ENCODE measurements at regions not wholly inside any gene's neighbourhood (a gene's known extent, or its start where the extent isn't known, plus 50 kb on each side); places are given as distances from the start of the nearest gene placed in this dataset.
"Not testable (repeated sequence)": the region's sequence is repeated elsewhere in the genome, so short reads cannot be mapped to it uniquely, and the experiment has no call there.

- no peak overlapping the region for H3K4me3 ChIP-seq (ENCODE audit: low read depth in 1 of 3, low read length in 3 of 3)
- no peaks in the 10 kb centered on the region for H3K4me1 ChIP-seq (ENCODE audit: control insufficient read depth in 3 of 3, insufficient read depth in 2 of 3, low read depth in 1 of 3, low read length in 2 of 3)
- no peaks in the 10 kb centered on the region for H3K9me3 ChIP-seq (ENCODE audit: control insufficient read depth in 2 of 2, insufficient read depth in 1 of 2, low read depth in 1 of 2, low read length in 1 of 2)
- H3K36me3 ChIP-seq (ENCODE audit: control insufficient read depth in 3 of 3, insufficient read depth in 2 of 3, low read depth in 1 of 3, low read length in 3 of 3) = no peaks in the 10 kb centered on the region
- H3K27ac ChIP-seq (ENCODE audit: low read depth in 1 of 3, low read length in 2 of 3) = no peak overlapping the region
- no peak for DNase-seq
- 42 to 63% (median 53%) methylated on average over 1 of the region's 1 CpG for WGBS, 3 donors
- H3K27me3 ChIP-seq (ENCODE audit: control insufficient read depth in 3 of 3, insufficient read depth in 3 of 3, low read length in 3 of 3) = no peaks in the 10 kb centered on the region
- no peak for FAIRE-seq
Observed at GRCh38 chrX:122622795-122623194, 561.3 kb upstream of the GRIA3 start.

GRCh38 chrX:122625239-122625638 lies 558.8 kb upstream of the GRIA3 start:
- no peaks in the 10 kb centered on the region for H3K36me3 ChIP-seq (ENCODE audit: control insufficient read depth in 3 of 3, insufficient read depth in 2 of 3, low read depth in 1 of 3, low read length in 3 of 3)

GRCh38 chrX:122625821-122626220 lies 558.3 kb upstream of the GRIA3 start:
- WGBS, 3 donors = 48 to 64% (median 53%) methylated on average over 3 of the region's 3 CpGs
- H3K27me3 ChIP-seq (ENCODE audit: control insufficient read depth in 3 of 3, insufficient read depth in 3 of 3, low read length in 3 of 3) = no peaks in the 10 kb centered on the region
- no peak for DNase-seq
- no peaks in the 10 kb centered on the region for H3K36me3 ChIP-seq (ENCODE audit: control insufficient read depth in 3 of 3, insufficient read depth in 2 of 3, low read depth in 1 of 3, low read length in 3 of 3)
- H3K9me3 ChIP-seq (ENCODE audit: control insufficient read depth in 2 of 2, insufficient read depth in 1 of 2, low read depth in 1 of 2, low read length in 1 of 2) = no peaks in the 10 kb centered on the region
- no peak overlapping the region for H3K4me3 ChIP-seq (ENCODE audit: low read depth in 1 of 3, low read length in 3 of 3)
- FAIRE-seq = no peak
- no peaks in the 10 kb centered on the region for H3K4me1 ChIP-seq (ENCODE audit: control insufficient read depth in 3 of 3, insufficient read depth in 2 of 3, low read depth in 1 of 3, low read length in 2 of 3)
- H3K27ac ChIP-seq (ENCODE audit: low read depth in 1 of 3, low read length in 2 of 3) = no peak overlapping the region

More at GRCh38 chrX:122625239-122625638, 558.8 kb upstream of the GRIA3 start:
- H3K9me3 ChIP-seq (ENCODE audit: control insufficient read depth in 2 of 2, insufficient read depth in 1 of 2, low read depth in 1 of 2, low read length in 1 of 2) = no peaks in the 10 kb centered on the region
- no peaks in the 10 kb centered on the region for H3K27me3 ChIP-seq (ENCODE audit: control insufficient read depth in 3 of 3, insufficient read depth in 3 of 3, low read length in 3 of 3)
- no peaks in the 10 kb centered on the region for H3K4me1 ChIP-seq (ENCODE audit: control insufficient read depth in 3 of 3, insufficient read depth in 2 of 3, low read depth in 1 of 3, low read length in 2 of 3)
- no peak for FAIRE-seq
- WGBS, 3 donors = 57 to 82% (median 78%) methylated on average over 2 of the region's 2 CpGs
- H3K27ac ChIP-seq (ENCODE audit: low read depth in 1 of 3, low read length in 2 of 3) = no peak overlapping the region
- DNase-seq = no peak
- no peak overlapping the region for H3K4me3 ChIP-seq (ENCODE audit: low read depth in 1 of 3, low read length in 3 of 3)

- Histone ChIP-seq H3K4me1 (ENCODE audit: control insufficient read depth in 3 of 3, insufficient read depth in 2 of 3, low read depth in 1 of 3, low read length in 2 of 3) (no peaks in the 10 kb centered on the region), H3K27me3 (ENCODE audit: control insufficient read depth in 3 of 3, insufficient read depth in 3 of 3, low read length in 3 of 3) (no peaks in the 10 kb centered on the region), H3K9me3 (ENCODE audit: control insufficient read depth in 2 of 2, insufficient read depth in 1 of 2, low read depth in 1 of 2, low read length in 1 of 2) (no peaks in the 10 kb centered on the region), H3K36me3 (ENCODE audit: control insufficient read depth in 3 of 3, insufficient read depth in 2 of 3, low read depth in 1 of 3, low read length in 3 of 3) (no peaks in the 10 kb centered on the region), H3K27ac (ENCODE audit: low read depth in 1 of 3, low read length in 2 of 3) (no peak overlapping the region), H3K4me3 (ENCODE audit: low read depth in 1 of 3, low read length in 3 of 3) (no peak overlapping the region)
- no peak for DNase-seq
- no peak for FAIRE-seq
- 24 to 58% (median 43%) methylated on average over 1 of the region's 1 CpG for WGBS, 3 donors
Observed at GRCh38 chrX:122626871-122627270, 557.2 kb upstream of the GRIA3 start.

- Histone ChIP-seq H3K4me1 (ENCODE audit: control insufficient read depth in 3 of 3, insufficient read depth in 2 of 3, low read depth in 1 of 3, low read length in 2 of 3) (no peaks in the 10 kb centered on the region), H3K27me3 (ENCODE audit: control insufficient read depth in 3 of 3, insufficient read depth in 3 of 3, low read length in 3 of 3) (no peaks in the 10 kb centered on the region), H3K9me3 (ENCODE audit: control insufficient read depth in 2 of 2, insufficient read depth in 1 of 2, low read depth in 1 of 2, low read length in 1 of 2) (peaks cover 0 to 2% of the 10 kb centered on the region in 2 donors), H3K27ac (ENCODE audit: low read depth in 1 of 3, low read length in 2 of 3) (no peak overlapping the region), H3K4me3 (ENCODE audit: low read depth in 1 of 3, low read length in 3 of 3) (no peak overlapping the region), H3K36me3 (ENCODE audit: control insufficient read depth in 3 of 3, insufficient read depth in 2 of 3, low read depth in 1 of 3, low read length in 3 of 3) (no peaks in the 10 kb centered on the region)
- FAIRE-seq (no peak), DNase-seq (no peak)
- WGBS, 3 donors = 56 to 75% (median 56%) methylated on average over 2 of the region's 2 CpGs
Observed at GRCh38 chrX:122641136-122641535, 542.9 kb upstream of the GRIA3 start.

- Histone ChIP-seq H3K36me3 (ENCODE audit: control insufficient read depth in 3 of 3, insufficient read depth in 2 of 3, low read depth in 1 of 3, low read length in 3 of 3) (no peaks in the 10 kb centered on the region), H3K27me3 (ENCODE audit: control insufficient read depth in 3 of 3, insufficient read depth in 3 of 3, low read length in 3 of 3) (no peaks in the 10 kb centered on the region), H3K4me1 (ENCODE audit: control insufficient read depth in 3 of 3, insufficient read depth in 2 of 3, low read depth in 1 of 3, low read length in 2 of 3) (no peaks in the 10 kb centered on the region), H3K27ac (ENCODE audit: low read depth in 1 of 3, low read length in 2 of 3) (no peak overlapping the region), H3K9me3 (ENCODE audit: control insufficient read depth in 2 of 2, insufficient read depth in 1 of 2, low read depth in 1 of 2, low read length in 1 of 2) (no peaks in the 10 kb centered on the region), H3K4me3 (ENCODE audit: low read depth in 1 of 3, low read length in 3 of 3) (no peak overlapping the region)
- DNase-seq = no peak
- FAIRE-seq = no peak
- WGBS, 3 donors = 53 to 77% (median 53%) methylated on average over 4 of the region's 4 CpGs
Observed at GRCh38 chrX:122641826-122642225, 542.3 kb upstream of the GRIA3 start.

GRCh38 chrX:122655256-122655655 lies 528.8 kb upstream of the GRIA3 start:
- not testable (repeated sequence) for FAIRE-seq; H3K4me3 ChIP-seq (ENCODE audit: low read depth in 1 of 3, low read length in 3 of 3); H3K4me1 ChIP-seq (ENCODE audit: control insufficient read depth in 3 of 3, insufficient read depth in 2 of 3, low read depth in 1 of 3, low read length in 2 of 3); H3K36me3 ChIP-seq (ENCODE audit: control insufficient read depth in 3 of 3, insufficient read depth in 2 of 3, low read depth in 1 of 3, low read length in 3 of 3); H3K27me3 ChIP-seq (ENCODE audit: control insufficient read depth in 3 of 3, insufficient read depth in 3 of 3, low read length in 3 of 3); DNase-seq; H3K9me3 ChIP-seq (ENCODE audit: control insufficient read depth in 2 of 2, insufficient read depth in 1 of 2, low read depth in 1 of 2, low read length in 1 of 2); H3K27ac ChIP-seq (ENCODE audit: low read depth in 1 of 3, low read length in 2 of 3)
- WGBS, 3 donors = 81 to 92% (median 85%) methylated on average over 15 to 16 of the region's 16 CpGs

- FAIRE-seq = no peak
- Histone ChIP-seq H3K36me3 (ENCODE audit: control insufficient read depth in 3 of 3, insufficient read depth in 2 of 3, low read depth in 1 of 3, low read length in 3 of 3) (no peaks in the 10 kb centered on the region), H3K27me3 (ENCODE audit: control insufficient read depth in 3 of 3, insufficient read depth in 3 of 3, low read length in 3 of 3) (no peaks in the 10 kb centered on the region), H3K4me3 (ENCODE audit: low read depth in 1 of 3, low read length in 3 of 3) (no peak overlapping the region), H3K4me1 (ENCODE audit: control insufficient read depth in 3 of 3, insufficient read depth in 2 of 3, low read depth in 1 of 3, low read length in 2 of 3) (no peaks in the 10 kb centered on the region), H3K9me3 (ENCODE audit: control insufficient read depth in 2 of 2, insufficient read depth in 1 of 2, low read depth in 1 of 2, low read length in 1 of 2) (no peaks in the 10 kb centered on the region), H3K27ac (ENCODE audit: low read depth in 1 of 3, low read length in 2 of 3) (no peak overlapping the region)
- DNase-seq = no peak
- 46 to 67% (median 64%) methylated on average over 1 of the region's 1 CpG for WGBS, 3 donors
Observed at GRCh38 chrX:122666601-122667000, 517.5 kb upstream of the GRIA3 start.

- Histone ChIP-seq H3K4me1 (ENCODE audit: control insufficient read depth in 3 of 3, insufficient read depth in 2 of 3, low read depth in 1 of 3, low read length in 2 of 3) (no peaks in the 10 kb centered on the region), H3K4me3 (ENCODE audit: low read depth in 1 of 3, low read length in 3 of 3) (no peak overlapping the region), H3K27ac (ENCODE audit: low read depth in 1 of 3, low read length in 2 of 3) (no peak overlapping the region), H3K27me3 (ENCODE audit: control insufficient read depth in 3 of 3, insufficient read depth in 3 of 3, low read length in 3 of 3) (no peaks in the 10 kb centered on the region), H3K36me3 (ENCODE audit: control insufficient read depth in 3 of 3, insufficient read depth in 2 of 3, low read depth in 1 of 3, low read length in 3 of 3) (no peaks in the 10 kb centered on the region), H3K9me3 (ENCODE audit: control insufficient read depth in 2 of 2, insufficient read depth in 1 of 2, low read depth in 1 of 2, low read length in 1 of 2) (no peaks in the 10 kb centered on the region)
- FAIRE-seq (no peak), DNase-seq (no peak)
- WGBS, 3 donors = 74 to 87% (median 85%) methylated on average over 3 of the region's 3 CpGs
Observed at GRCh38 chrX:122667667-122668066, 516.4 kb upstream of the GRIA3 start.
